NCI-H526 (cell line): ENCODE measurements at regions not wholly inside any gene's neighbourhood (a gene's known extent, or its start where the extent isn't known, plus 50 kb on each side); places are given as distances from the start of the nearest gene placed in this dataset.

Experiments used
- DNase-seq, 2 experiments: peaks; one replicate each; lab custom pipeline; 2025; lab: John Stamatoyannopoulos, UW

GRCh38 chr2:52139241-52139640 lies 1107.3 kb upstream of the NRXN1 start:
- no peak for DNase-seq

- no peak for DNase-seq
Observed at GRCh38 chr2:52135235-52135634, 1103.3 kb upstream of the NRXN1 start.

- no peak for DNase-seq
Observed at GRCh38 chr2:52128081-52128480, 1096.1 kb upstream of the NRXN1 start.

- DNase-seq = no peak
Observed at GRCh38 chr2:52127527-52127926, 1095.6 kb upstream of the NRXN1 start.

GRCh38 chr2:52117299-52117698 lies 1085.4 kb upstream of the NRXN1 start:
- DNase-seq = no peak

- DNase-seq = no peak
Observed at GRCh38 chr2:52115750-52116149, 1083.8 kb upstream of the NRXN1 start.

GRCh38 chr2:52113338-52113737 lies 1081.4 kb upstream of the NRXN1 start:
- no peak for DNase-seq

GRCh38 chr2:52112141-52112540 lies 1080.2 kb upstream of the NRXN1 start:
- no peak for DNase-seq

GRCh38 chr2:52107124-52107523 lies 1075.2 kb upstream of the NRXN1 start:
- no peak for DNase-seq

GRCh38 chr2:52097071-52097470 lies 1065.1 kb upstream of the NRXN1 start:
- DNase-seq = no peak

- no peak for DNase-seq
Observed at GRCh38 chr2:52084759-52085158, 1052.8 kb upstream of the NRXN1 start.

- no peak for DNase-seq
Observed at GRCh38 chr2:52083214-52083613, 1051.3 kb upstream of the NRXN1 start.

GRCh38 chr2:52082646-52083045 lies 1050.7 kb upstream of the NRXN1 start:
- no peak for DNase-seq

- DNase-seq = no peak
Observed at GRCh38 chr2:52079602-52080001, 1047.7 kb upstream of the NRXN1 start.

- DNase-seq = no peak
Observed at GRCh38 chr2:52077159-52077558, 1045.2 kb upstream of the NRXN1 start.

GRCh38 chr2:52074130-52074719 lies 1042.3 kb upstream of the NRXN1 start:
- no peak for DNase-seq

GRCh38 chr2:52072949-52073348 lies 1041.0 kb upstream of the NRXN1 start:
- DNase-seq = no peak

- DNase-seq = no peak
Observed at GRCh38 chr2:52070665-52071064, 1038.7 kb upstream of the NRXN1 start.

GRCh38 chr2:52064234-52064633 lies 1032.3 kb upstream of the NRXN1 start:
- DNase-seq = no peak

- DNase-seq = no peak
Observed at GRCh38 chr2:52054824-52055223, 1022.9 kb upstream of the NRXN1 start.

GRCh38 chr2:52036853-52037252 lies 1004.9 kb upstream of the NRXN1 start:
- no peak for DNase-seq

- DNase-seq = no peak
Observed at GRCh38 chr2:52036024-52036423, 1004.1 kb upstream of the NRXN1 start.

- no peak for DNase-seq
Observed at GRCh38 chr2:52035391-52035790, 1003.5 kb upstream of the NRXN1 start.

- peak in 1 of 2 experiments; percentile 6 for DNase-seq
Observed at GRCh38 chr2:52034706-52035105, 1002.8 kb upstream of the NRXN1 start.

- no peak for DNase-seq
Observed at GRCh38 chr2:52022006-52022405, 990.1 kb upstream of the NRXN1 start.
